ENCODE measurements at regions not wholly inside any gene's neighbourhood (a gene's known extent, or its start where the extent isn't known, plus 50 kb on each side); places are given as distances from the start of the nearest gene placed in this dataset.

- Histone ChIP-seq H3K9me3 (no peaks in the 10 kb centered on the region), H3K4me1 (no peaks in the 10 kb centered on the region), H3K4me3 (no peak overlapping the region), H3K27me3 (no peaks in the 10 kb centered on the region), H3K36me3 (no peaks in the 10 kb centered on the region), H3K27ac (no peak overlapping the region)
- DNase-seq, result no peak
- TF ChIP-seq, protein P1, sequence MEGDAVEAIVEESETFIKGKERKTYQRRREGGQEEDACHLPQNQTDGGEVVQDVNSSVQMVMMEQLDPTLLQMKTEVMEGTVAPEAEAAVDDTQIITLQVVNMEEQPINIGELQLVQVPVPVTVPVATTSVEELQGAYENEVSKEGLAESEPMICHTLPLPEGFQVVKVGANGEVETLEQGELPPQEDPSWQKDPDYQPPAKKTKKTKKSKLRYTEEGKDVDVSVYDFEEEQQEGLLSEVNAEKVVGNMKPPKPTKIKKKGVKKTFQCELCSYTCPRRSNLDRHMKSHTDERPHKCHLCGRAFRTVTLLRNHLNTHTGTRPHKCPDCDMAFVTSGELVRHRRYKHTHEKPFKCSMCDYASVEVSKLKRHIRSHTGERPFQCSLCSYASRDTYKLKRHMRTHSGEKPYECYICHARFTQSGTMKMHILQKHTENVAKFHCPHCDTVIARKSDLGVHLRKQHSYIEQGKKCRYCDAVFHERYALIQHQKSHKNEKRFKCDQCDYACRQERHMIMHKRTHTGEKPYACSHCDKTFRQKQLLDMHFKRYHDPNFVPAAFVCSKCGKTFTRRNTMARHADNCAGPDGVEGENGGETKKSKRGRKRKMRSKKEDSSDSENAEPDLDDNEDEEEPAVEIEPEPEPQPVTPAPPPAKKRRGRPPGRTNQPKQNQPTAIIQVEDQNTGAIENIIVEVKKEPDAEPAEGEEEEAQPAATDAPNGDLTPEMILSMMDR (IDR thresholded peaks at IDR 0.05 in 4 of 5, conservative IDR thresholded peaks at IDR 0.05 in 1 of 5), result no peak
- no peak for TF ChIP-seq POLR2A (IDR thresholded peaks at IDR 0.05)
- ATAC-seq, result no peak
- in situ Hi-C loops (cut with MboI; ENCODE audit: low sequenced_read_pairs in 4 of 4), result no loop called here
- intact Hi-C loops (cut with DNase I; ENCODE audit: low total_unique reads), result no loop called here
Observed at GRCh38 chr6:81003894-81004293, 748.6 kb downstream of the TENT5A start.

DNA sequence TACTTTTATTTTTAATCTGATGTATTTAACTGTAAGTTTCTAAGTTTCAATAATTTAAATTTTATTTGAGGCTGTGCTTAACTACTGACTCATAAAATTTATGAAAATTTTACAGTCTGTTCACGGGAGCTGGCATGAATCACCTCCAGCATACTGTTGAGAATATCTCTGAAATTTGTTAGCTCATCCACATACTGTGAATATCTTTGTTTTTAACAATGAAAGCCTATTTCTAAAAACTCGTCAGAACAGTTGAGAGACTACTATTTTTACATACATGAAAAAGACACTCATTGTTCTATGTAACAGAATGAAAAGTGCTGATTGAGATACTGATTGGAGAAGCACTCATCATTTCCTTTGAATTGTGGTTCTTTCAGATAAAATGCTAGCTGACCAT is 749.3 kb downstream of the TENT5A start:
- DNase-seq, result no peak
- no peaks in the 10 kb centered on the region for H3K9me3 ChIP-seq
- in situ Hi-C loops (cut with MboI; ENCODE audit: low sequenced_read_pairs in 4 of 4) (no loop called here), intact Hi-C loops (cut with DNase I; ENCODE audit: low total_unique reads) (no loop called here)
- no peak overlapping the region for H3K27ac ChIP-seq
- no peaks in the 10 kb centered on the region for H3K36me3 ChIP-seq
- H3K4me3 ChIP-seq, result no peak overlapping the region
- H3K27me3 ChIP-seq, result no peaks in the 10 kb centered on the region
- no peaks in the 10 kb centered on the region for H3K4me1 ChIP-seq
- no peak for ATAC-seq
- TF ChIP-seq, protein P1 (IDR thresholded peaks at IDR 0.05 in 4 of 5, conservative IDR thresholded peaks at IDR 0.05 in 1 of 5), result no peak
- no peak for TF ChIP-seq POLR2A (IDR thresholded peaks at IDR 0.05)

DNA sequence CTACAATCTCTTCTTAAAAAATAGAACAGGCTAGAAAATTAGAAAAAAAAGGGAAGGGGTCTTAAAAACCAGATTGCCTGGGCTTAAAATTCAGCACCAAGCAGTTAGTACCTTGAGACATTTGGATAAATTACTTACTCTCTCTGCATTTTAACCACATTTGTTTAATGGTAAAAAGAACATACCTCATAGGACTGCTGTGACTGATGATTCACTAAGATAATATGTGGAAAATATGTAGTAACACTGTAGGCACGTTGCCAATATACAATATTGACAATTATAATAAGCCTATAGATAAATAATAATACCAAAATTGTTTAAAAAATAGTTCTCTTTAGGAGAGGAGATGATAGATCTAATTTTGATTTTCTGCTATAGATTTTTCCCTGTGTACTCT is 750.4 kb downstream of the TENT5A start:
- intact Hi-C loops (cut with DNase I; ENCODE audit: low total_unique reads) (no loop called here), in situ Hi-C loops (cut with MboI; ENCODE audit: low sequenced_read_pairs in 4 of 4) (no loop called here)
- no peaks in the 10 kb centered on the region for H3K4me1 ChIP-seq
- no peaks in the 10 kb centered on the region for H3K9me3 ChIP-seq
- DNase-seq, result no peak
- no peaks in the 10 kb centered on the region for H3K27me3 ChIP-seq
- ATAC-seq, result no peak
- TF ChIP-seq POLR2A (IDR thresholded peaks at IDR 0.05), result no peak
- TF ChIP-seq, protein P1 (IDR thresholded peaks at IDR 0.05 in 4 of 5, conservative IDR thresholded peaks at IDR 0.05 in 1 of 5), result no peak
- H3K36me3 ChIP-seq, result no peaks in the 10 kb centered on the region
- H3K4me3 ChIP-seq, result no peak overlapping the region
- no peak overlapping the region for H3K27ac ChIP-seq

DNA sequence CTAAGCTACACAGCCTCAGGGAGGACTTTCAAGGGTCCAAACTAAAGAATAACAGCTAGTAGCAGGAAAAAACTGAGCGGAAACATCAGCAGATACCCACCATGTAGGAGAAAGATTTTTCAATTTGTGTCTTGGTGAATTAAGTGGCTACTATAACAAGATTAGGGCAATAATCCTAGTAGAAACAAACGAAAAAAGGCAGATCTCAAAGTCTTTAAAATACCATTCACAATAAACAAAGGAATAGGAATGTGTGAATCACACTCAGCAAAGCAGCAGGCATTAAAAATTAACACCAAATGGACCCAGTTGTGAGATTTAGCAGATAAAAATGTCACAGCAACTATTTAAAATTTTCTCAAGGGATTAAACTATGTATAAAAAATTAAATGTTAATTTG is 761.2 kb downstream of the TENT5A start:
- H3K4me1 ChIP-seq, result no peaks in the 10 kb centered on the region
- intact Hi-C loops (cut with DNase I; ENCODE audit: low total_unique reads), result no loop called here
- DNase-seq (no peak), ATAC-seq (no peak)
- H3K27me3 ChIP-seq, result no peaks in the 10 kb centered on the region
- H3K27ac ChIP-seq, result no peak overlapping the region
- H3K36me3 ChIP-seq, result no peaks in the 10 kb centered on the region
- in situ Hi-C loops (cut with MboI; ENCODE audit: low sequenced_read_pairs in 4 of 4), result no loop called here
- no peak overlapping the region for H3K4me3 ChIP-seq
- TF ChIP-seq, protein P1 (IDR thresholded peaks at IDR 0.05 in 4 of 5, conservative IDR thresholded peaks at IDR 0.05 in 1 of 5), result no peak
- TF ChIP-seq POLR2A (IDR thresholded peaks at IDR 0.05), result no peak
- no peaks in the 10 kb centered on the region for H3K9me3 ChIP-seq

DNA sequence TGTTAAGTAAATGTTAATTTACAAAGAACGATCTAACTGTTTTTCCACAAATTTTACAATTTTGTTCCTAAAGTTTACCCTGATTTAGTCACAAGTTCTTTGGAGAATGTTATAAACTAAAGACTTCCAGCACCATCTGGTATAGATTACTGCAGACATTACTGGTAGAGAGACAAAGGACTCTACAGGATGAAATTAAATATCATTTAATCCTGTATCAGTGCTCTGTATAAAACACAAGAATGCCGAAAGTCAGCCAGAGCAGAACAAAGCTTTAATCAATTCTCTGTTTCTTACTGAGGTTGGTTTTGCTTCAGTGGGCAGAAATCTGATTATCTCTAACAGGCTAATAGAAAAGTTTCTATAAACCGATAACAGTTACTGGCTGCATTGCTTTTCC is 763.6 kb downstream of the TENT5A start:
- Histone ChIP-seq H3K27me3 (no peaks in the 10 kb centered on the region), H3K27ac (no peak overlapping the region), H3K36me3 (no peaks in the 10 kb centered on the region), H3K9me3 (no peaks in the 10 kb centered on the region), H3K4me1 (no peaks in the 10 kb centered on the region), H3K4me3 (no peak overlapping the region)
- intact Hi-C loops (cut with DNase I; ENCODE audit: low total_unique reads) (no loop called here), in situ Hi-C loops (cut with MboI; ENCODE audit: low sequenced_read_pairs in 4 of 4) (no loop called here)
- ATAC-seq (no peak), DNase-seq (no peak)
- TF ChIP-seq, protein P1 (IDR thresholded peaks at IDR 0.05 in 4 of 5, conservative IDR thresholded peaks at IDR 0.05 in 1 of 5), result no peak

All from gastrocnemius medialis (tissue), 4 donors.